Astrocyte (in vitro differentiated cells and primary cell): ENCODE measurements at regions not wholly inside any gene's neighbourhood (a gene's known extent, or its start where the extent isn't known, plus 50 kb on each side); places are given as distances from the start of the nearest gene placed in this dataset.

Experiments
- EZH2 ChIP-seq: IDR thresholded peaks from 2 replicates; pipeline ENCODE4 v1.6.1; 2012; ENCODE audit warnings: mild to moderate bottlenecking, low read length, inconsistent platforms; ENCODE audit not compliant: insufficient read depth
- TF ChIP-seq, protein P1 (sequence below): IDR thresholded peaks from 2 replicates; pipeline ENCODE4 v1.5.1; 2011; ENCODE audit warnings: low read depth, mild to moderate bottlenecking, inconsistent platforms, low read length, moderate library complexity; ENCODE audit not compliant: insufficient read depth

DNA sequence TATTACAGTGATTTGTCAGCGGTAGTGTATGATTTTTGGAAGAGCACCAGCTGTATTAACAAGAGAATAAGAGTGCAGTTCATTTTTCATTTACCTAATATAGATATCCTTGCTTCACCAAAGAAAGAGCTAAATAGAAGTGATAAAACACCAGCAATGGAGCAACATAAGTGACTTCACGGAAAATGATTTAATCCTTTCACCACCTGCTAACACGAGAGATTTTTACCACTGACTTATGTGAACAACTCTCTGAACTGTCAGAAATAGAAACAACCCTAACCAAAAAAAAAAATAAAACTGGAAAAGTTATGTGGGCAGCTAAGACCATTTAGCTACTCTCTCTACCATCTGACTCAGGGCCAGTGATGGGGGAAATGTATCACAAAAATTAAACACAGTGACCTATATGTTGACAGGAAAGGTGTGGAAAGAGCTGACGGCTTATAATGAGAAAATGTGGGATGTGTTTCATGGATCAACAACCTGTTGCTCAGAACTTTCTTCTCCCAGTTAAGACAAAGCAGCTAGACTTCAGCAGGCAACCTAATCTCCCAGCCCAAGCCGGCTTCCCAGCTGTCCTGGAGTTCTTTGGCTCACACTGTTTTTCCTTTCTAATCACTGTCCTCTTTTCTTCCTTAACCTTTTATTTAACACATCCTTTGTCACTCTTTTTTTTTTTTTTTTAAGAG lies 272.7 kb downstream of the SS18 start:
- TF ChIP-seq, protein P1, sequence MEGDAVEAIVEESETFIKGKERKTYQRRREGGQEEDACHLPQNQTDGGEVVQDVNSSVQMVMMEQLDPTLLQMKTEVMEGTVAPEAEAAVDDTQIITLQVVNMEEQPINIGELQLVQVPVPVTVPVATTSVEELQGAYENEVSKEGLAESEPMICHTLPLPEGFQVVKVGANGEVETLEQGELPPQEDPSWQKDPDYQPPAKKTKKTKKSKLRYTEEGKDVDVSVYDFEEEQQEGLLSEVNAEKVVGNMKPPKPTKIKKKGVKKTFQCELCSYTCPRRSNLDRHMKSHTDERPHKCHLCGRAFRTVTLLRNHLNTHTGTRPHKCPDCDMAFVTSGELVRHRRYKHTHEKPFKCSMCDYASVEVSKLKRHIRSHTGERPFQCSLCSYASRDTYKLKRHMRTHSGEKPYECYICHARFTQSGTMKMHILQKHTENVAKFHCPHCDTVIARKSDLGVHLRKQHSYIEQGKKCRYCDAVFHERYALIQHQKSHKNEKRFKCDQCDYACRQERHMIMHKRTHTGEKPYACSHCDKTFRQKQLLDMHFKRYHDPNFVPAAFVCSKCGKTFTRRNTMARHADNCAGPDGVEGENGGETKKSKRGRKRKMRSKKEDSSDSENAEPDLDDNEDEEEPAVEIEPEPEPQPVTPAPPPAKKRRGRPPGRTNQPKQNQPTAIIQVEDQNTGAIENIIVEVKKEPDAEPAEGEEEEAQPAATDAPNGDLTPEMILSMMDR = no peak
- no peak for TF ChIP-seq EZH2
